ENCODE measurements at regions not wholly inside any gene's neighbourhood (a gene's known extent, or its start where the extent isn't known, plus 50 kb on each side); places are given as distances from the start of the nearest gene placed in this dataset.

- H3K36me3 ChIP-seq (ENCODE audit: control insufficient read depth in 3 of 3, insufficient read depth in 3 of 3, low read length in 3 of 3) = no peaks in the 10 kb centered on the region
- no peak overlapping the region for H3K4me3 ChIP-seq (ENCODE audit: low read length in 3 of 3)
- H3K9ac ChIP-seq (ENCODE audit: low read depth in 1 of 3, low read length in 3 of 3) = no peak overlapping the region
- H3K9me3 ChIP-seq (ENCODE audit: control insufficient read depth in 3 of 3, low read length in 3 of 3) = no peaks in the 10 kb centered on the region
- no peaks in the 10 kb centered on the region for H3K4me1 ChIP-seq (ENCODE audit: control insufficient read depth in 3 of 3, insufficient read depth in 3 of 3, low read length in 3 of 3)
- no peaks in the 10 kb centered on the region for H3K27me3 ChIP-seq (ENCODE audit: control insufficient read depth in 3 of 3, insufficient read depth in 3 of 3, low read length in 3 of 3)
- H3K27ac ChIP-seq (ENCODE audit: low read depth, low read length) = no peak overlapping the region
Observed at GRCh38 chr6:23637296-23637695, 488.7 kb upstream of the NRSN1 start.

GRCh38 chr6:23642849-23643248 lies 483.2 kb upstream of the NRSN1 start:
- H3K36me3 ChIP-seq (ENCODE audit: control insufficient read depth in 3 of 3, insufficient read depth in 3 of 3, low read length in 3 of 3) = no peaks in the 10 kb centered on the region
- no peaks in the 10 kb centered on the region for H3K27me3 ChIP-seq (ENCODE audit: control insufficient read depth in 3 of 3, insufficient read depth in 3 of 3, low read length in 3 of 3)
- H3K4me3 ChIP-seq (ENCODE audit: low read length in 3 of 3) = no peak overlapping the region
- no peaks in the 10 kb centered on the region for H3K4me1 ChIP-seq (ENCODE audit: control insufficient read depth in 3 of 3, insufficient read depth in 3 of 3, low read length in 3 of 3)
- H3K9me3 ChIP-seq (ENCODE audit: control insufficient read depth in 3 of 3, low read length in 3 of 3) = no peaks in the 10 kb centered on the region
- no peak overlapping the region for H3K9ac ChIP-seq (ENCODE audit: low read depth in 1 of 3, low read length in 3 of 3)
- no peak overlapping the region for H3K27ac ChIP-seq (ENCODE audit: low read depth, low read length)

DNA sequence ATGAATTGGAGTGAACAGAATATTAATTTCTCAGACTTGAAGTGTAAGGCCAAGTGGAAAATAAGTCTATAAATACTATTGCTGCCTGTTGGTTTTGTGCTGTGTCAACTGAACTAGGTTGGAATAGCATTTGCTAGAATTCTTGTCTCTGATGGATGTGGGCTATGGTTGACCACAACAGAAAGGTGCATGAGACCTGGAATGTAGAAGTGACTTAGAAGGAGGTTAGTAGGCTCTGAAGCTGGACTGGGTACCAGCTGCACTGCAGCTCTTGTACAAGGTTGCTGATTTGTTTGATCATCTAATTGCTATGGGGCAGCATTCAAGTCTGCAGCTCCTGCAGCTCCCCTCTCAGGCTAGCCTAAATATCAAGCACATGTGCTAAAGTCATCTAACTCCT lies 479.0 kb upstream of the NRSN1 start:
- Histone ChIP-seq H3K4me1 (ENCODE audit: control insufficient read depth in 3 of 3, insufficient read depth in 3 of 3, low read length in 3 of 3) (no peaks in the 10 kb centered on the region), H3K4me3 (ENCODE audit: low read length in 3 of 3) (no peak overlapping the region), H3K27ac (ENCODE audit: low read depth, low read length) (no peak overlapping the region), H3K36me3 (ENCODE audit: control insufficient read depth in 3 of 3, insufficient read depth in 3 of 3, low read length in 3 of 3) (no peaks in the 10 kb centered on the region), H3K9ac (ENCODE audit: low read depth in 1 of 3, low read length in 3 of 3) (no peak overlapping the region), H3K9me3 (ENCODE audit: control insufficient read depth in 3 of 3, low read length in 3 of 3) (no peaks in the 10 kb centered on the region), H3K27me3 (ENCODE audit: control insufficient read depth in 3 of 3, insufficient read depth in 3 of 3, low read length in 3 of 3) (no peaks in the 10 kb centered on the region)

DNA sequence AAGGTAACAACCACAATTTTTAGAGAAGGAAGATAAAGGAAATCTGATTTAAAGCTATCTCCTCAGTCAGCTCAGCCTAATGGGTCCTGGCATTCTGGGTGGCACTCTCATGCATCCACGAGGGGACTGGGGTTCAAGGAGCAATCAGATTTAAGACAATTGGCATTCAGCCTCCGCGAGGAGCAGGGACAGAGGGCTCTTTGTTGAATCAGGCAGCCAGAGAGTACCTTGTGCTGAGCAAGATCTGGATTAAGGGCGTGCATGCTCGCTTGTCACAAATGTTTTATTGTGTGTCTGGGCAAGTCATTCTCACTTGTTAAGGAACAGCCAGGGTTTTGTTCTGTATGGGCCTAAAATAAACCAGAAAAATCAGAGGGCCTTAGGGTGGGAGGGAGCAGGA lies 475.3 kb upstream of the NRSN1 start:
- H3K9ac ChIP-seq (ENCODE audit: low read depth in 1 of 3, low read length in 3 of 3) = no peak overlapping the region
- no peaks in the 10 kb centered on the region for H3K36me3 ChIP-seq (ENCODE audit: control insufficient read depth in 3 of 3, insufficient read depth in 3 of 3, low read length in 3 of 3)
- H3K4me1 ChIP-seq (ENCODE audit: control insufficient read depth in 3 of 3, insufficient read depth in 3 of 3, low read length in 3 of 3) = no peaks in the 10 kb centered on the region
- no peak overlapping the region for H3K4me3 ChIP-seq (ENCODE audit: low read length in 3 of 3)
- H3K27ac ChIP-seq (ENCODE audit: low read depth, low read length) = no peak overlapping the region
- H3K9me3 ChIP-seq (ENCODE audit: control insufficient read depth in 3 of 3, low read length in 3 of 3) = no peaks in the 10 kb centered on the region
- H3K27me3 ChIP-seq (ENCODE audit: control insufficient read depth in 3 of 3, insufficient read depth in 3 of 3, low read length in 3 of 3) = no peaks in the 10 kb centered on the region

DNA sequence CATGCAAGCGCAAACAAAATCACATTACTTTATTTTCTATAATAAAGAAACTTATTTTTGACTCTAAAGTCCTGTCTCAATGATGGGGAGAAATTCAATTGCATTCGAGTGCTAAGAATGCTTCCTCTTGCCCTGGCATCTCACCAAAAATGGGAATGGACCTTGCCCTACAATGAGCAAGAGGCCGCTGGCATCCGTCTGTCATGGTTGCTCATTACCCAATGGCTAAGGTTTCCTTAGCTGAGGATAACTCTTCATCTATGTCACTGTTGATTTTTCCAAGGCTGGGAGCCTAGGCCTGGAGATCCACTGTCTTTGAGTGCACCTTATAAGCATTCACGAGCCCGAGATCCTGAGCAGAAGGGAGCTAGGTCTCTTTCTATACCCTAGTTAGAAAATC lies 471.3 kb upstream of the NRSN1 start:
- Histone ChIP-seq H3K4me1 (ENCODE audit: control insufficient read depth in 3 of 3, insufficient read depth in 3 of 3, low read length in 3 of 3) (no peaks in the 10 kb centered on the region), H3K27ac (ENCODE audit: low read depth, low read length) (no peak overlapping the region), H3K9me3 (ENCODE audit: control insufficient read depth in 3 of 3, low read length in 3 of 3) (no peaks in the 10 kb centered on the region), H3K9ac (ENCODE audit: low read depth in 1 of 3, low read length in 3 of 3) (no peak overlapping the region), H3K27me3 (ENCODE audit: control insufficient read depth in 3 of 3, insufficient read depth in 3 of 3, low read length in 3 of 3) (no peaks in the 10 kb centered on the region), H3K4me3 (ENCODE audit: low read length in 3 of 3) (no peak overlapping the region), H3K36me3 (ENCODE audit: control insufficient read depth in 3 of 3, insufficient read depth in 3 of 3, low read length in 3 of 3) (no peaks in the 10 kb centered on the region)

- no peak overlapping the region for H3K9ac ChIP-seq (ENCODE audit: low read depth in 1 of 3, low read length in 3 of 3)
- no peaks in the 10 kb centered on the region for H3K9me3 ChIP-seq (ENCODE audit: control insufficient read depth in 3 of 3, low read length in 3 of 3)
- no peaks in the 10 kb centered on the region for H3K4me1 ChIP-seq (ENCODE audit: control insufficient read depth in 3 of 3, insufficient read depth in 3 of 3, low read length in 3 of 3)
- no peaks in the 10 kb centered on the region for H3K36me3 ChIP-seq (ENCODE audit: control insufficient read depth in 3 of 3, insufficient read depth in 3 of 3, low read length in 3 of 3)
- no peaks in the 10 kb centered on the region for H3K27me3 ChIP-seq (ENCODE audit: control insufficient read depth in 3 of 3, insufficient read depth in 3 of 3, low read length in 3 of 3)
- H3K4me3 ChIP-seq (ENCODE audit: low read length in 3 of 3) = no peak overlapping the region
- no peak overlapping the region for H3K27ac ChIP-seq (ENCODE audit: low read depth, low read length)
Observed at GRCh38 chr6:23655525-23655924, 470.5 kb upstream of the NRSN1 start.

GRCh38 chr6:23656255-23657194 lies 469.5 kb upstream of the NRSN1 start:
- Histone ChIP-seq H3K27ac (ENCODE audit: low read depth, low read length) (no peak overlapping the region), H3K4me3 (ENCODE audit: low read length in 3 of 3) (no peak overlapping the region), H3K27me3 (ENCODE audit: control insufficient read depth in 3 of 3, insufficient read depth in 3 of 3, low read length in 3 of 3) (no peaks in the 10 kb centered on the region), H3K4me1 (ENCODE audit: control insufficient read depth in 3 of 3, insufficient read depth in 3 of 3, low read length in 3 of 3) (no peaks in the 10 kb centered on the region), H3K36me3 (ENCODE audit: control insufficient read depth in 3 of 3, insufficient read depth in 3 of 3, low read length in 3 of 3) (no peaks in the 10 kb centered on the region), H3K9ac (ENCODE audit: low read depth in 1 of 3, low read length in 3 of 3) (no peak overlapping the region), H3K9me3 (ENCODE audit: control insufficient read depth in 3 of 3, low read length in 3 of 3) (no peaks in the 10 kb centered on the region)

- no peak overlapping the region for H3K27ac ChIP-seq (ENCODE audit: low read depth, low read length)
- H3K27me3 ChIP-seq (ENCODE audit: control insufficient read depth in 3 of 3, insufficient read depth in 3 of 3, low read length in 3 of 3) = no peaks in the 10 kb centered on the region
- H3K36me3 ChIP-seq (ENCODE audit: control insufficient read depth in 3 of 3, insufficient read depth in 3 of 3, low read length in 3 of 3) = no peaks in the 10 kb centered on the region
- H3K4me3 ChIP-seq (ENCODE audit: low read length in 3 of 3) = no peak overlapping the region
- H3K4me1 ChIP-seq (ENCODE audit: control insufficient read depth in 3 of 3, insufficient read depth in 3 of 3, low read length in 3 of 3) = no peaks in the 10 kb centered on the region
- no peaks in the 10 kb centered on the region for H3K9me3 ChIP-seq (ENCODE audit: control insufficient read depth in 3 of 3, low read length in 3 of 3)
- no peak overlapping the region for H3K9ac ChIP-seq (ENCODE audit: low read depth in 1 of 3, low read length in 3 of 3)
Observed at GRCh38 chr6:23659125-23659524, 466.9 kb upstream of the NRSN1 start.

- H3K9ac ChIP-seq (ENCODE audit: low read depth in 1 of 3, low read length in 3 of 3) = no peak overlapping the region
- H3K36me3 ChIP-seq (ENCODE audit: control insufficient read depth in 3 of 3, insufficient read depth in 3 of 3, low read length in 3 of 3) = no peaks in the 10 kb centered on the region
- H3K27me3 ChIP-seq (ENCODE audit: control insufficient read depth in 3 of 3, insufficient read depth in 3 of 3, low read length in 3 of 3) = no peaks in the 10 kb centered on the region
- no peaks in the 10 kb centered on the region for H3K9me3 ChIP-seq (ENCODE audit: control insufficient read depth in 3 of 3, low read length in 3 of 3)
- H3K4me1 ChIP-seq (ENCODE audit: control insufficient read depth in 3 of 3, insufficient read depth in 3 of 3, low read length in 3 of 3) = no peaks in the 10 kb centered on the region
- no peak overlapping the region for H3K27ac ChIP-seq (ENCODE audit: low read depth, low read length)
- no peak overlapping the region for H3K4me3 ChIP-seq (ENCODE audit: low read length in 3 of 3)
Observed at GRCh38 chr6:23661549-23661948, 464.5 kb upstream of the NRSN1 start.

DNA sequence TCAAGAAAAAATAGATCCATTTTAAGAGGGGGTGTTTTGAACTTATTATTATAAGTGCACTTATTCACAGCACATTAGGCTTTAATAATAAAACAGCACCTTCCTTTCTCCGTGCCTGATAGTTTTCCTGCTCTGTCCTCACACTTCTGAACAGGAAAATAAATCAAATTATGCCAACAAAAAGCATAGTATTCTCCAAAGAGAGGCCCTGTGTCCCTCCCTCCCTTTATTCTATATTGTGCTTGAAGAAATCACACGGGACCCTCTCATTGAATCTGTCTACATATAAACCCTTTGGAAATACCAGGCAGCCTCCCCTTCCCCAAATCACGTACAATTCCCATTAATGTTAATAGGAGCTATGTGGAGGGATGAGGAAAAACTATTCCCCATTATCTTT lies 462.9 kb upstream of the NRSN1 start:
- no peaks in the 10 kb centered on the region for H3K4me1 ChIP-seq (ENCODE audit: control insufficient read depth in 3 of 3, insufficient read depth in 3 of 3, low read length in 3 of 3)
- no peaks in the 10 kb centered on the region for H3K27me3 ChIP-seq (ENCODE audit: control insufficient read depth in 3 of 3, insufficient read depth in 3 of 3, low read length in 3 of 3)
- no peaks in the 10 kb centered on the region for H3K9me3 ChIP-seq (ENCODE audit: control insufficient read depth in 3 of 3, low read length in 3 of 3)
- H3K4me3 ChIP-seq (ENCODE audit: low read length in 3 of 3) = no peak overlapping the region
- H3K27ac ChIP-seq (ENCODE audit: low read depth, low read length) = no peak overlapping the region
- H3K9ac ChIP-seq (ENCODE audit: low read depth in 1 of 3, low read length in 3 of 3) = no peak overlapping the region
- H3K36me3 ChIP-seq (ENCODE audit: control insufficient read depth in 3 of 3, insufficient read depth in 3 of 3, low read length in 3 of 3) = no peaks in the 10 kb centered on the region
